Fibroblast of the aortic adventitia (primary cell): ENCODE measurements at regions not wholly inside any gene's neighbourhood (a gene's known extent, or its start where the extent isn't known, plus 50 kb on each side); places are given as distances from the start of the nearest gene placed in this dataset.

ENCODE experiments used
- DNase-seq: peaks from one replicate; pipeline ENCODE4 v3.0.0-alpha.2; 2010; ENCODE audit warnings: low read depth
- H3K4me3 ChIP-seq: 2 replicates; pipeline ENCODE4 v1.5.1; 2011; ENCODE audit warnings: low read depth, mild to moderate bottlenecking, control low read depth, low read length, moderate library complexity
- TF ChIP-seq, protein P1 (sequence below): IDR thresholded peaks from 2 replicates; pipeline ENCODE4 v1.5.1; 2011; ENCODE audit warnings: mild to moderate bottlenecking, low read length, control low read depth, inconsistent platforms; ENCODE audit not compliant: insufficient read depth

DNA sequence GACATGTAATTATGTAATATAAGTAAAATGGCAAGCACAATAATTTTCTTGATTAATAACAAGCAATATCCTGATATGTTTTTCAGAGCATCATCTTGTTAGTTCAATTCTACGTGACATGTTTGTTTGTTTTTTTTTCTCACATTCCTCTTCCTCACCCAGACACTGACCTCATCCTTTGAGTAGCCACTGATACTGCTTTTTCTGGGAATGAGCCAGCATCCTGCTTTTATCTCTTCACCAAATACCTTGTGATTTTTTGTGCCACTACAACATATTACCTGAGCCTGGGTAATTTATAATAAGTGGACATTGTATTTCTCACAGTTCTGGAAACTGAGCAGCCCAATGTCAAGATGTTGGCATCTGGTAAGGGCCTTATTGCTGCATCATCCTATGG, 484.0 kb downstream of the NAF1 start:
- no peak for DNase-seq
- TF ChIP-seq, protein P1, sequence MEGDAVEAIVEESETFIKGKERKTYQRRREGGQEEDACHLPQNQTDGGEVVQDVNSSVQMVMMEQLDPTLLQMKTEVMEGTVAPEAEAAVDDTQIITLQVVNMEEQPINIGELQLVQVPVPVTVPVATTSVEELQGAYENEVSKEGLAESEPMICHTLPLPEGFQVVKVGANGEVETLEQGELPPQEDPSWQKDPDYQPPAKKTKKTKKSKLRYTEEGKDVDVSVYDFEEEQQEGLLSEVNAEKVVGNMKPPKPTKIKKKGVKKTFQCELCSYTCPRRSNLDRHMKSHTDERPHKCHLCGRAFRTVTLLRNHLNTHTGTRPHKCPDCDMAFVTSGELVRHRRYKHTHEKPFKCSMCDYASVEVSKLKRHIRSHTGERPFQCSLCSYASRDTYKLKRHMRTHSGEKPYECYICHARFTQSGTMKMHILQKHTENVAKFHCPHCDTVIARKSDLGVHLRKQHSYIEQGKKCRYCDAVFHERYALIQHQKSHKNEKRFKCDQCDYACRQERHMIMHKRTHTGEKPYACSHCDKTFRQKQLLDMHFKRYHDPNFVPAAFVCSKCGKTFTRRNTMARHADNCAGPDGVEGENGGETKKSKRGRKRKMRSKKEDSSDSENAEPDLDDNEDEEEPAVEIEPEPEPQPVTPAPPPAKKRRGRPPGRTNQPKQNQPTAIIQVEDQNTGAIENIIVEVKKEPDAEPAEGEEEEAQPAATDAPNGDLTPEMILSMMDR = no peak
- H3K4me3 ChIP-seq = no peak overlapping the region

DNA sequence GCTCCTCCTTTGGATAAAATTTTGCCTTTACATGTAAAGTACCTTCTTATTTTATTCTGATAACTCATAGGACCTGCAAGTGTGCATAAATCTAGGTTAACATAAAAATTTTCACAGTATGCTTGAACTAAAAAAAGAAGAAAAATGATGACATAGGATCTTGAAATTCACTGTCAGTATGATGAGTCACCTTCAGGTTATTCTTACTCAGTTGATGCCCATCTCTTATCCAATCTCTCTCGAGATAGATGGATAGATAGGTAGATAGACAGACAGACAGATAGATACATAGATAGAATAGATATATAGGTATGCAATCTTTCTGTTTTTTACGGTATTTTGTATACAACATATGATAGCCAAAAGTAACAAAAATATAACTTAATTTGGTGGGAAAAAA, 485.5 kb downstream of the NAF1 start:
- no peak overlapping the region for H3K4me3 ChIP-seq
- DNase-seq = no peak
- TF ChIP-seq, protein P1 = no peak

DNA sequence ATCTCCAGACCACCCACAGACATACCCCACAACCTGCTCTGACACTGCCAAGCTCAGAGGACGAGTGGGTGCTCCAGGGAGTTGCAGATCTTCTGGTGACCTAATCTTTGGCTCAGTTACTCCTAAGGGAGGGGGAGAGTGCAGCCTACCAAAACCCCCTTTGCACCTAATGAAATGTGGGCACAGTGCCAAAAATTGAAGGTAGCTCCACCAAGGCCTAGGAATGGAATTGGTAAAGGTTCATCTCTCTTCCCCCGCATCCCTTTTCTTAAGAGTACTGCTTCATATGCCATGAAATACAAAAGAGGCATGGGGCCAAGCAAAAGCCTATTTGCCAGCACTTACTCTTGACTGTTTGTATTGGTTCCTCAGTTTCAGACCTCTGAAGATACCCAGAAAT, 491.0 kb downstream of the NAF1 start:
- TF ChIP-seq, protein P1 = no peak
- no peak for DNase-seq
- no peak overlapping the region for H3K4me3 ChIP-seq

DNA sequence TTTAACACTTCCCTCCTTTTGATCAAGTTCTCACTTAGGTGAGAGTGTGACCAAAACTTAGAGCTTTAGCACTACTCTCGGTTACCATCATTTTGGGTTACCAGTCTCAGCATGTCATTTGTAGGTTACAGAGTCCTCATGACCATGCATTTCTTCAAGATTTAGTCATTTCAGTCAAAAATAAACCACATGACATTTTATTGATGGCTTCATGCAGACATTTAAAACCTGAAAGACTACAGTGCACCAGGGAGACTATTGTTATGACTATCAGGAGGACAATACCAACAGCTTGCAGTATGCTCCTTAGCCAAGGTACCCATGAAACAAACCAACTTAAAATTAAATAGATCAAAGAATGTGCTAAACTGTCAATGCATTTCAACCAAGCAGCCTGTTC, 498.1 kb upstream of the FSTL5 start:
- DNase-seq = no peak
- H3K4me3 ChIP-seq = no peak overlapping the region
- TF ChIP-seq, protein P1 = no peak

DNA sequence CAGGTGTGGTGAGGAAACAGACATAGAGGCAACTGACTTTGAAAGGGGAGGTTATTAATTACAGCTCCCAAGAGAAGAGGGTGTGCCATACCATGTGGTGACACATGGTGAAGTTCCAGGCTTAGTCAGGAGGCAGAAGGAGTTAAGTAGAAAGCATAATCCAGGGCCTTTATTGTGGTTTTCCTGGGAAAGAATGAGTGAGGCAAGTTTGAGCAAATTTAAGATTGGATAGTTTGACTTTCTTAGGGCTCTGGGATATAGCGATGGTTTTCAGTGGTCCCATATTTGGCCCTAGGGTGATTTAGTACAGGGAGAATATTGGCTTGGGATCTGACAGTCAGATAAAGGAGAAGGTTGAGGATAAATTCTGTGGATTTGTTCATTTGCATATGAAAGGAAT, 495.9 kb upstream of the FSTL5 start:
- no peak for DNase-seq
- TF ChIP-seq, protein P1 = no peak
- no peak overlapping the region for H3K4me3 ChIP-seq

DNA sequence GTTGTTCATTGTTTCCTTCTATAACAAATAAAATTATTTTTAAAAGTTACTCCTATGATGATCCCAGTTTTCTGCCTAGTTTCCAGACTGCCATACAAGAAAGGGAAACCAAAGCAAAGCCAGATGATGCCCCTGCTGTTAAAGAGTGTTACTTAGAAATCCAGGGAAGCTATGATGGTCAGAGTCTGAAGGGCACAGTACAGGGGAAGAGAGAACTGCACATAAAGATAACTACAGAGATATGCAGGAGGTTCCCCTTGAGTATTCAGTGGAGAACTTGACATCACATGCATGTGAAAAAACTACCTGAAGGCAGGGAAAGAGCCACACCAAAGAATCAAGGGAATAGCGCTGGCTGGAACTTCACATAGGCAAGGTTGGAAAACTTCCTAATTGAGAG, 494.2 kb upstream of the FSTL5 start:
- TF ChIP-seq, protein P1 = no peak
- DNase-seq = no peak
- no peak overlapping the region for H3K4me3 ChIP-seq

DNA sequence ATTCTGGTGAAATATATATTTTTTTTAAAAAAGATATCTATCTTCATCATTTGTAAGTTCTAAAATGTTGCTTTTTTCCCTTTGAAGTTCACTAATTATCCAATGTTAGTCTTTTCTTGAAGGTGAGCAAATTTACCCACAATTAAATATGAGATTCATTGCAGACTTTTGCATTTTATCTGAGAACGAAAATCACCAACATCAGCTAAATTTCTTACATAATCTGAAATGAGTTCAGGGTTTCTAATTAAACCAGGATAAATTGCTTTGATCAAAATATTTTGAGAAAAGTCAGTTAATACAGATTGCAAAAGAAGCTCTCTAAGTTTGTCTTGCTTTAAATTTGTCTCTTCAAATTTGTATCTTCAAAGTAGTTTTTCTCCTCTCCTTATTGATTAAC, 486.4 kb upstream of the FSTL5 start:
- DNase-seq = no peak
- H3K4me3 ChIP-seq = no peak overlapping the region
- TF ChIP-seq, protein P1 = no peak
